ENCODE measurements at regions not wholly inside any gene's neighbourhood (a gene's known extent, or its start where the extent isn't known, plus 50 kb on each side); places are given as distances from the start of the nearest gene placed in this dataset.

GRCh38 chr18:68399721-68400120 is 315.2 kb downstream of the TMX3 start:
- no peak for FAIRE-seq
- Histone ChIP-seq H3K9ac (replicated peaks in 1 of 4; ENCODE audit: extremely low read depth in 1 of 4, low read depth in 3 of 4, low read length in 3 of 4) (no peak overlapping the region), H3K4ac (replicated peaks; ENCODE audit: insufficient read length, low read depth, low read length) (no peak overlapping the region), H3K27ac (ENCODE audit: low read depth, low read length) (no peak overlapping the region), H3K4me1 (replicated peaks in 1 of 4; ENCODE audit: control insufficient read depth in 3 of 4, insufficient read depth in 4 of 4, low read length in 3 of 4) (no peaks in the 10 kb centered on the region), H2AFZ (ENCODE audit: low read length) (no peak overlapping the region), H3K27me3 (replicated peaks in 1 of 4; ENCODE audit: control insufficient read depth in 3 of 4, extremely low read depth in 1 of 4, insufficient read depth in 3 of 4, low read length in 3 of 4) (no peaks in the 10 kb centered on the region), H2BK120ac (replicated peaks; ENCODE audit: low read depth, low read length) (no peak overlapping the region), H3K14ac (ENCODE audit: insufficient read length) (no peak overlapping the region), H3K4me3 (ENCODE audit: extremely low read depth in 1 of 4, insufficient read depth in 2 of 4, low read depth in 3 of 4, low read length in 4 of 4) (no peak overlapping the region), H4K20me1 (replicated peaks in 1 of 2; ENCODE audit: control insufficient read depth in 1 of 2, insufficient read depth in 2 of 2, low read length in 2 of 2) (no peaks in the 10 kb centered on the region), H3K18ac (ENCODE audit: extremely low read depth, low read length) (no peak overlapping the region), H3K79me1 (ENCODE audit: low read depth, low read length) (no peaks in the 10 kb centered on the region), H4K8ac (ENCODE audit: extremely low read depth, insufficient read depth, low read length) (no peak overlapping the region), H3K56ac (replicated peaks; ENCODE audit: insufficient read length, low read depth, low read length) (no peak overlapping the region), H3K79me2 (ENCODE audit: control insufficient read depth in 1 of 2, insufficient read depth in 2 of 2, low read length in 2 of 2) (no peaks in the 10 kb centered on the region), H3K36me3 (ENCODE audit: control insufficient read depth in 2 of 4, insufficient read depth in 4 of 4, low read length in 3 of 4) (no peaks in the 10 kb centered on the region), H2BK15ac (ENCODE audit: low read length) (no peak overlapping the region), H2AK5ac (ENCODE audit: low read depth, low read length) (no peak overlapping the region), H3K9me3 (ENCODE audit: insufficient read depth in 2 of 2, low read depth in 1 of 2, low read length in 1 of 2) (no peaks in the 10 kb centered on the region), H2BK12ac (ENCODE audit: low read depth, low read length) (no peak overlapping the region), H2BK20ac (ENCODE audit: low read length) (no peak overlapping the region), H3K23ac (ENCODE audit: insufficient read length) (no peak overlapping the region), H2BK5ac (ENCODE audit: low read depth, low read length) (no peak overlapping the region), H4K5ac (ENCODE audit: insufficient read length, low read depth, low read length) (no peak overlapping the region), H3K4me2 (ENCODE audit: insufficient read depth in 1 of 2, low read depth in 2 of 2, low read length in 2 of 2) (no peak overlapping the region), H4K91ac (replicated peaks; ENCODE audit: insufficient read length, low read length) (no peak overlapping the region), H3K23me2 (ENCODE audit: low read depth, low read length) (no peaks in the 10 kb centered on the region)
- WGBS, 2 experiments (ENCODE audit: extremely low coverage in 1 of 2, insufficient coverage in 1 of 2, insufficient read length in 1 of 2, insufficient replicate concordance in 2 of 2, low coverage in 1 of 2, low lambda C conversion rate in 2 of 2, missing lambda C conversion rate in 1 of 2) = 90% methylated on average over 2 of the region's 2 CpGs; no CpG with 5 or more reads in 1 of the 2 experiments
- ChIA-PET CTCF (ENCODE audit: partially characterized antibody) (no interaction called here), POLR2A (ENCODE audit: partially characterized antibody) (no interaction called here)
- DNase-seq (ENCODE audit: low read depth in 1 of 2, low spot score in 2 of 2) = no peak
- no peak for TF ChIP-seq FOSL1 (IDR thresholded peaks at IDR 0.05; ENCODE audit: insufficient read depth, low read depth, low read length)
- TF ChIP-seq JUN (IDR thresholded peaks at IDR 0.05; ENCODE audit: low read depth, low read length) = no peak
- TF ChIP-seq GTF2F1 (IDR thresholded peaks at IDR 0.05; ENCODE audit: borderline replicate concordance, low read depth, low read length) = no peak
- TF ChIP-seq EGR1 (IDR thresholded peaks at IDR 0.05; ENCODE audit: borderline replicate concordance, low read depth, low read length) = no peak
- TF ChIP-seq MAX (IDR thresholded peaks at IDR 0.05) = no peak
- no peak for TF ChIP-seq KDM5A (IDR thresholded peaks at IDR 0.05; ENCODE audit: low read length)
